ENCODE measurements at regions not wholly inside any gene's neighbourhood (a gene's known extent, or its start where the extent isn't known, plus 50 kb on each side); places are given as distances from the start of the nearest gene placed in this dataset.

DNA sequence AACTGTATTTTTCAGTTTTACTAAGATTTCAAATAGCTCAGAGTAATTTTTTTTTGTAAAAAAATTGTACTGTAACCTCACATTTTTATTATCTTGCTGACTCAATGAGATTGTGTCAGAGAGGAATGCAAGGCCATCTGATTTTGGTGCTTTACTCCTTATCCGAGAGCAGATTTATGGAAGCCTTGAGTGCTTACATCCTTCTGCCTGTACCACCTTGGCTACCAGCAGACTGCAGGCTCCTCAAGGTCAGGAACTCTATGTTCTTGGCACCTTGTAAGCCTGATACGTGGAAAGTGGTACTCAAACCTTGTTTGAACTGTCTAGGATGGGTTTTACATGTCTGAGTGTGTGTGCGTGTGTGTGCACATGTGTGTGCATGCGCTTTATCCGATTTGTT, 80.1 kb upstream of the MLIP start:
- H2AFZ ChIP-seq (ENCODE audit: low read depth, low read length) = no peak overlapping the region
- H3K27me3 ChIP-seq (ENCODE audit: insufficient read depth, low read length, poor library complexity) = peaks cover 9% of the 10 kb centered on the region
- H3K4me2 ChIP-seq (ENCODE audit: insufficient read depth, low read length) = no peak overlapping the region
- DNase-seq (no peak), ATAC-seq (ENCODE audit: insufficient read depth, low read depth) (no peak)
- TF ChIP-seq, protein P1, sequence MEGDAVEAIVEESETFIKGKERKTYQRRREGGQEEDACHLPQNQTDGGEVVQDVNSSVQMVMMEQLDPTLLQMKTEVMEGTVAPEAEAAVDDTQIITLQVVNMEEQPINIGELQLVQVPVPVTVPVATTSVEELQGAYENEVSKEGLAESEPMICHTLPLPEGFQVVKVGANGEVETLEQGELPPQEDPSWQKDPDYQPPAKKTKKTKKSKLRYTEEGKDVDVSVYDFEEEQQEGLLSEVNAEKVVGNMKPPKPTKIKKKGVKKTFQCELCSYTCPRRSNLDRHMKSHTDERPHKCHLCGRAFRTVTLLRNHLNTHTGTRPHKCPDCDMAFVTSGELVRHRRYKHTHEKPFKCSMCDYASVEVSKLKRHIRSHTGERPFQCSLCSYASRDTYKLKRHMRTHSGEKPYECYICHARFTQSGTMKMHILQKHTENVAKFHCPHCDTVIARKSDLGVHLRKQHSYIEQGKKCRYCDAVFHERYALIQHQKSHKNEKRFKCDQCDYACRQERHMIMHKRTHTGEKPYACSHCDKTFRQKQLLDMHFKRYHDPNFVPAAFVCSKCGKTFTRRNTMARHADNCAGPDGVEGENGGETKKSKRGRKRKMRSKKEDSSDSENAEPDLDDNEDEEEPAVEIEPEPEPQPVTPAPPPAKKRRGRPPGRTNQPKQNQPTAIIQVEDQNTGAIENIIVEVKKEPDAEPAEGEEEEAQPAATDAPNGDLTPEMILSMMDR (IDR thresholded peaks at IDR 0.05; ENCODE audit: borderline replicate concordance, extremely low read depth, low read length, poor library complexity, severe bottlenecking) = no peak
- TF ChIP-seq EZH2 (IDR thresholded peaks at IDR 0.05; ENCODE audit: borderline replicate concordance, low read depth, low read length, severe bottlenecking) = no peak
- H3K4me3 ChIP-seq (ENCODE audit: low read depth in 1 of 2, low read length in 2 of 2) = no peak overlapping the region
- H3K27ac ChIP-seq (ENCODE audit: low read length) = no peak overlapping the region
- H4K20me1 ChIP-seq (ENCODE audit: insufficient read depth, low read length) = no peaks in the 10 kb centered on the region
- no peaks in the 10 kb centered on the region for H3K9me3 ChIP-seq (ENCODE audit: insufficient read depth, low read length, severe bottlenecking)
- H3K36me3 ChIP-seq (ENCODE audit: insufficient read depth, low read length) = no peaks in the 10 kb centered on the region
- no peak overlapping the region for H3K9ac ChIP-seq (ENCODE audit: low read depth, low read length)
- no peaks in the 10 kb centered on the region for H3K4me1 ChIP-seq (ENCODE audit: insufficient read depth, low read length)
- no peaks in the 10 kb centered on the region for H3K79me2 ChIP-seq (ENCODE audit: insufficient read depth, low read length)

DNA sequence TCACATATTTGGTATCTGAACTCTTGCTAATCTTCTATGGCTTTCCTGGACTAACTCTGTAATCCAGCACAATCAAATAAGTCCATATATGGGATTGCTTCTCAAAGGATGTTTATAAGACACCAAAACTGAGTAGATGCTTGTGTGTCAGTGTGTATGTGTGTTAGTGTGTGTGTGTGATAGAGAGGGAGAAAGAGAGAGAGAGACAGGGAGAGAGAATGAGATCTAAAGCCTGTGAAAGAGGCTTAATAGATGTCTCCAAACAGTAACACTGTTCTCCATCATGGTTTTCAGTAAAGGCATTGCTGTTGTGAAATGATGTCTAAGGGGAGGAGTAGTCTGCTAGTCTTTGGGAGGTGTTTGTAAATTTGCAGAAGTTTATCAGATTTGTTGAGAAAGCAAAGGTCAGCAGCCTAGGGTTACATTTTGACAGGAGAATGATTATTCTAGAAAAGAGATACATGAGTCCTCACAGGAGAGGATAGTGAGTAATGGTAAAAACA, 73.9 kb upstream of the MLIP start:
- H3K4me1 ChIP-seq (ENCODE audit: insufficient read depth, low read length) = no peaks in the 10 kb centered on the region

DNA sequence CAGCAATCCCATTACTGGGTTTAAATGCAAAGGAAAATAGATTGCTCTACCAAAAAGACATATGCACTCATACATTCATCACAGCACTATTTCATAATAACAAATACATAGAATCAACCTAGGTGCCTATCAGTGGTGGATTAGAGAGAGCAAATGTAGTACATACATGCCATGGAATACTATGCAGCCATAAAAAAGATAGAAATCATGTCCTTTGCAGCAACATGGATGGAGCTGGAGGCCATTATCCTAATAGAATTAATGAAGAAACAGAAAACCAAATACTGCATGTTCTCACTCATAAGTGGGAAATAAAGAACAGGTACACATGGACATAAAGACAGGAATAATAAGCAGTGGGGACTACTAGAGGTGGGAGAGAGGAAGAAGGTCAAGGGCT, 70.7 kb upstream of the MLIP start:
- Histone ChIP-seq H3K4me2 (ENCODE audit: insufficient read depth, low read length) (no peak overlapping the region), H3K27me3 (ENCODE audit: insufficient read depth, low read length, poor library complexity) (no peaks in the 10 kb centered on the region), H3K4me3 (ENCODE audit: low read depth in 1 of 2, low read length in 2 of 2) (no peak overlapping the region), H4K20me1 (ENCODE audit: insufficient read depth, low read length) (no peaks in the 10 kb centered on the region), H3K9ac (ENCODE audit: low read depth, low read length) (no peak overlapping the region), H3K79me2 (ENCODE audit: insufficient read depth, low read length) (no peaks in the 10 kb centered on the region), H2AFZ (ENCODE audit: low read depth, low read length) (no peak overlapping the region), H3K27ac (ENCODE audit: low read length) (no peak overlapping the region), H3K36me3 (ENCODE audit: insufficient read depth, low read length) (no peaks in the 10 kb centered on the region), H3K9me3 (ENCODE audit: insufficient read depth, low read length, severe bottlenecking) (no peaks in the 10 kb centered on the region), H3K4me1 (ENCODE audit: insufficient read depth, low read length) (no peaks in the 10 kb centered on the region)
- no peak for DNase-seq
- no peak for ATAC-seq (ENCODE audit: insufficient read depth, low read depth)
- TF ChIP-seq, protein P1 (IDR thresholded peaks at IDR 0.05; ENCODE audit: borderline replicate concordance, extremely low read depth, low read length, poor library complexity, severe bottlenecking) = no peak
- no peak for TF ChIP-seq EZH2 (IDR thresholded peaks at IDR 0.05; ENCODE audit: borderline replicate concordance, low read depth, low read length, severe bottlenecking)

More for the DNA sequence above, 73.9 kb upstream of the MLIP start:
- no peaks in the 10 kb centered on the region for H3K79me2 ChIP-seq (ENCODE audit: insufficient read depth, low read length)
- no peak overlapping the region for H3K27ac ChIP-seq (ENCODE audit: low read length)
- DNase-seq (no peak), ATAC-seq (ENCODE audit: insufficient read depth, low read depth) (no peak)
- H3K4me3 ChIP-seq (ENCODE audit: low read depth in 1 of 2, low read length in 2 of 2) = no peak overlapping the region
- H3K36me3 ChIP-seq (ENCODE audit: insufficient read depth, low read length) = no peaks in the 10 kb centered on the region
- H3K9ac ChIP-seq (ENCODE audit: low read depth, low read length) = no peak overlapping the region
- no peak overlapping the region for H2AFZ ChIP-seq (ENCODE audit: low read depth, low read length)
- no peaks in the 10 kb centered on the region for H3K9me3 ChIP-seq (ENCODE audit: insufficient read depth, low read length, severe bottlenecking)
- no peak overlapping the region for H3K4me2 ChIP-seq (ENCODE audit: insufficient read depth, low read length)
- no peaks in the 10 kb centered on the region for H4K20me1 ChIP-seq (ENCODE audit: insufficient read depth, low read length)
- no peaks in the 10 kb centered on the region for H3K27me3 ChIP-seq (ENCODE audit: insufficient read depth, low read length, poor library complexity)
- no peak for TF ChIP-seq EZH2 (IDR thresholded peaks at IDR 0.05; ENCODE audit: borderline replicate concordance, low read depth, low read length, severe bottlenecking)
- TF ChIP-seq, protein P1 (IDR thresholded peaks at IDR 0.05; ENCODE audit: borderline replicate concordance, extremely low read depth, low read length, poor library complexity, severe bottlenecking) = no peak

DNA sequence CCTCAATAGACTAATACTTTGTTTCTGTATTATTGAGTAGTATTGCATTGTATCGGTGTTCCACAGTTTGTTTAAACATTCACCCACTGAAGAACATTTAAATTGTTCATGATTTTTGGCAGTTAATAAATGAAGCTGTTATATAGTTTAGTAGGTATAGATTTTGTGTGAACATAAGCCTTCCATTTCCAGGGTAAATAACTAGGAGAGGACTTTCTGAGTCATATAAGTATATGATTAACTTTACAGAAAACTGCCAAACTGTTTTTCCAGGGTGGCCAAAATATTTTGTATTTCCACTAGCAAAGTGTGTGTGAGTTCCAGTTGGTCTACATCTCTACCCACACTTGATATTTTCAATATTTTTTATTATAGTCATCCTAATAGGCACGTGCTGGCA, 70.0 kb upstream of the MLIP start:
- H2AFZ ChIP-seq (ENCODE audit: low read depth, low read length) = no peak overlapping the region
- H3K9me3 ChIP-seq (ENCODE audit: insufficient read depth, low read length, severe bottlenecking) = no peaks in the 10 kb centered on the region
- H3K9ac ChIP-seq (ENCODE audit: low read depth, low read length) = no peak overlapping the region
- H3K4me2 ChIP-seq (ENCODE audit: insufficient read depth, low read length) = no peak overlapping the region
- DNase-seq (no peak), ATAC-seq (ENCODE audit: insufficient read depth, low read depth) (no peak)
- H3K79me2 ChIP-seq (ENCODE audit: insufficient read depth, low read length) = no peaks in the 10 kb centered on the region
- H3K36me3 ChIP-seq (ENCODE audit: insufficient read depth, low read length) = no peaks in the 10 kb centered on the region
- TF ChIP-seq, protein P1 (IDR thresholded peaks at IDR 0.05; ENCODE audit: borderline replicate concordance, extremely low read depth, low read length, poor library complexity, severe bottlenecking) = no peak
- no peak for TF ChIP-seq EZH2 (IDR thresholded peaks at IDR 0.05; ENCODE audit: borderline replicate concordance, low read depth, low read length, severe bottlenecking)
- H3K27ac ChIP-seq (ENCODE audit: low read length) = no peak overlapping the region
- H4K20me1 ChIP-seq (ENCODE audit: insufficient read depth, low read length) = no peaks in the 10 kb centered on the region
- no peaks in the 10 kb centered on the region for H3K27me3 ChIP-seq (ENCODE audit: insufficient read depth, low read length, poor library complexity)
- H3K4me1 ChIP-seq (ENCODE audit: insufficient read depth, low read length) = no peaks in the 10 kb centered on the region
- no peak overlapping the region for H3K4me3 ChIP-seq (ENCODE audit: low read depth in 1 of 2, low read length in 2 of 2)

All from DND-41 (cell line).